Neural progenitor cell (in vitro differentiated cells): ENCODE measurements at regions not wholly inside any gene's neighbourhood (a gene's known extent, or its start where the extent isn't known, plus 50 kb on each side); places are given as distances from the start of the nearest gene placed in this dataset.

ENCODE experiments used
- DNase-seq: peaks from one replicate; pipeline ENCODE4 v3.0.0-alpha.2; 2016; ENCODE audit warnings: low spot score
- H2AFZ ChIP-seq: fragments of 200-600 bp; sonication (generic); replicated peaks from 2 replicates; pipeline ENCODE4 v1.6.1; 2016; ENCODE audit warnings: antibody characterized with exemption
- H3F3A ChIP-seq: fragments of 200-600 bp; sonication (generic); 2 replicates; pipeline ENCODE4 v1.6.1; 2016; ENCODE audit warnings: antibody characterized with exemption, low read depth
- H3K27ac ChIP-seq: fragments of 200-600 bp; sonication (generic); 2 replicates; pipeline ENCODE4 v1.5.1; 2016; ENCODE audit warnings: mild to moderate bottlenecking
- H3K27me3 ChIP-seq: fragments of 200-600 bp; sonication (generic); 2 replicates; pipeline ENCODE4 v1.6.1; 2016; ENCODE audit warnings: mild to moderate bottlenecking, moderate library complexity
- H3K36me3 ChIP-seq: fragments of 200-600 bp; sonication (generic); 2 replicates; pipeline ENCODE4 v1.5.1; 2016
- H3K4me1 ChIP-seq: fragments of 200-600 bp; sonication (generic); 2 replicates; pipeline ENCODE4 v1.6.1; 2016; ENCODE audit warnings: mixed run types
- H3K4me2 ChIP-seq: fragments of 200-600 bp; sonication (generic); 2 replicates; pipeline ENCODE4 v1.6.1; 2016
- H3K4me3 ChIP-seq: fragments of 200-600 bp; sonication (generic); 2 replicates; pipeline ENCODE4 v1.5.1; 2016
- H3K79me2 ChIP-seq: fragments of 200-600 bp; sonication (generic); 2 replicates; pipeline ENCODE4 v1.6.1; 2016; ENCODE audit warnings: low read depth
- H3K9ac ChIP-seq: fragments of 200-600 bp; sonication (generic); 2 replicates; pipeline ENCODE4 v1.6.1; 2016
- H3K9me3 ChIP-seq: fragments of 200-600 bp; sonication (generic); 2 replicates; pipeline ENCODE4 v1.5.1; 2016; ENCODE audit warnings: low read depth
- H4K20me1 ChIP-seq: fragments of 200-600 bp; sonication (generic); 2 replicates; pipeline ENCODE4 v1.6.1; 2016; ENCODE audit warnings: low read depth
- H3K27ac Mint-ChIP-seq: 3 replicates; pipeline ENCODE4 v1.8.0; 2021; ENCODE audit warnings: mixed read lengths
- H3K27me3 Mint-ChIP-seq: 2 replicates; pipeline ENCODE4 v1.8.0; 2022; ENCODE audit warnings: low read depth, mild to moderate bottlenecking, inconsistent platforms, moderate library complexity, mixed read lengths; ENCODE audit not compliant: insufficient read depth
- H3K36me3 Mint-ChIP-seq: 3 replicates; pipeline ENCODE4 v1.8.0; 2021; ENCODE audit warnings: mixed read lengths
- H3K4me1 Mint-ChIP-seq: 3 replicates; pipeline ENCODE4 v1.8.0; 2021; ENCODE audit warnings: mixed read lengths
- H3K4me3 Mint-ChIP-seq: 3 replicates; pipeline ENCODE4 v1.8.0; 2021; ENCODE audit warnings: mild to moderate bottlenecking, moderate library complexity, mixed read lengths
- H3K9me3 Mint-ChIP-seq: 3 replicates; pipeline ENCODE4 v1.8.0; 2020; ENCODE audit warnings: mixed read lengths
- EZH2 ChIP-seq: fragments of 200-600 bp; sonication (generic); IDR thresholded peaks from 2 replicates; pipeline ENCODE4 v1.6.1; 2017; ENCODE audit warnings: antibody characterized with exemption, mild to moderate bottlenecking, moderate library complexity
- EZH2phosphoT487 ChIP-seq: fragments of 200-600 bp; sonication (generic); IDR thresholded peaks from 2 replicates; pipeline ENCODE4 v1.6.1; 2017; ENCODE audit warnings: antibody characterized with exemption
- TF ChIP-seq, protein P1 (sequence below): fragments of 200-600 bp; sonication (generic); IDR thresholded peaks from 2 replicates; pipeline ENCODE4 v1.5.1; 2017; ENCODE audit warnings: antibody characterized with exemption, mild to moderate bottlenecking

DNA sequence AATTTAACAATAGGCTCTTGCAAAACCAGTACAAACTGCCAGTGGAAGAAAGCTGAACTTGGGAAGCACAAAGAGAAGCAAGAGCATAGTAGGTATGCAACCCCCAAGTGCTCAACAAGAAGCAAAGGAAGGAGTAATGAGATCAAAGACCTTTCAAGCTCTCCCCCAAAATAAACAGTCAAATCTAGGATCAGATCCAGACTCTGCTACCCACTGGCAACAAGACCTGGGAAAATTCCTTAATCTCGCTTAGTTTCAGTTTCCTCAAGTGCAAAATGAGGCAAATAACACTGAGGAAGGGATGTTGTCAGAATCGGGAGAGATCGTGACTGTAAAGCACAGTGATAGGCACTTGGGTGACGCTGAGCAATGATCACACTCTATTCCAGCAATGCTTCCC lies 329.2 kb downstream of the TNS1 start:
- no peak overlapping the region for H3K27ac ChIP-seq
- no peak overlapping the region for H3K9ac ChIP-seq
- no peak overlapping the region for H3K4me2 ChIP-seq
- H2AFZ ChIP-seq = no peak overlapping the region
- no peaks in the 10 kb centered on the region for H3K4me1 Mint-ChIP-seq
- H3K27ac Mint-ChIP-seq = no peak overlapping the region
- no peaks in the 10 kb centered on the region for H3K27me3 ChIP-seq
- H3K79me2 ChIP-seq = no peaks in the 10 kb centered on the region
- H3K4me1 ChIP-seq = no peaks in the 10 kb centered on the region
- H3K36me3 ChIP-seq = no peaks in the 10 kb centered on the region
- no peak for DNase-seq
- no peak overlapping the region for H3K4me3 Mint-ChIP-seq
- TF ChIP-seq EZH2phosphoT487 = no peak
- TF ChIP-seq, protein P1, sequence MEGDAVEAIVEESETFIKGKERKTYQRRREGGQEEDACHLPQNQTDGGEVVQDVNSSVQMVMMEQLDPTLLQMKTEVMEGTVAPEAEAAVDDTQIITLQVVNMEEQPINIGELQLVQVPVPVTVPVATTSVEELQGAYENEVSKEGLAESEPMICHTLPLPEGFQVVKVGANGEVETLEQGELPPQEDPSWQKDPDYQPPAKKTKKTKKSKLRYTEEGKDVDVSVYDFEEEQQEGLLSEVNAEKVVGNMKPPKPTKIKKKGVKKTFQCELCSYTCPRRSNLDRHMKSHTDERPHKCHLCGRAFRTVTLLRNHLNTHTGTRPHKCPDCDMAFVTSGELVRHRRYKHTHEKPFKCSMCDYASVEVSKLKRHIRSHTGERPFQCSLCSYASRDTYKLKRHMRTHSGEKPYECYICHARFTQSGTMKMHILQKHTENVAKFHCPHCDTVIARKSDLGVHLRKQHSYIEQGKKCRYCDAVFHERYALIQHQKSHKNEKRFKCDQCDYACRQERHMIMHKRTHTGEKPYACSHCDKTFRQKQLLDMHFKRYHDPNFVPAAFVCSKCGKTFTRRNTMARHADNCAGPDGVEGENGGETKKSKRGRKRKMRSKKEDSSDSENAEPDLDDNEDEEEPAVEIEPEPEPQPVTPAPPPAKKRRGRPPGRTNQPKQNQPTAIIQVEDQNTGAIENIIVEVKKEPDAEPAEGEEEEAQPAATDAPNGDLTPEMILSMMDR = no peak
- TF ChIP-seq EZH2 = no peak
- H3F3A ChIP-seq = no peaks in the 10 kb centered on the region
- no peaks in the 10 kb centered on the region for H4K20me1 ChIP-seq
- no peaks in the 10 kb centered on the region for H3K9me3 ChIP-seq
- no peak overlapping the region for H3K4me3 ChIP-seq
- H3K36me3 Mint-ChIP-seq = no peaks in the 10 kb centered on the region
- H3K9me3 Mint-ChIP-seq = peaks cover 4% of the 10 kb centered on the region
- no peaks in the 10 kb centered on the region for H3K27me3 Mint-ChIP-seq

GRCh38 chr2:217672472-217672871 lies 330.3 kb downstream of the TNS1 start:
- Histone ChIP-seq H3K4me3 (no peak overlapping the region), H3K27ac (no peak overlapping the region), H3K79me2 (no peaks in the 10 kb centered on the region), H3K4me1 (no peaks in the 10 kb centered on the region), H3K4me2 (no peak overlapping the region), H2AFZ (no peak overlapping the region), H3K9me3 (no peaks in the 10 kb centered on the region), H4K20me1 (no peaks in the 10 kb centered on the region), H3F3A (no peaks in the 10 kb centered on the region), H3K36me3 (no peaks in the 10 kb centered on the region), H3K9ac (no peak overlapping the region), H3K27me3 (no peaks in the 10 kb centered on the region)
- Mint-ChIP-seq H3K4me3 (no peak overlapping the region), H3K36me3 (no peaks in the 10 kb centered on the region), H3K27ac (no peak overlapping the region), H3K27me3 (no peaks in the 10 kb centered on the region), H3K9me3 (peaks cover 4% of the 10 kb centered on the region), H3K4me1 (no peaks in the 10 kb centered on the region)
- no peak for TF ChIP-seq EZH2phosphoT487
- TF ChIP-seq, protein P1 = no peak
- no peak for DNase-seq

GRCh38 chr2:217671871-217672270 lies 330.9 kb downstream of the TNS1 start:
- Mint-ChIP-seq H3K27me3 (no peaks in the 10 kb centered on the region), H3K4me3 (no peak overlapping the region)

More at GRCh38 chr2:217671871-217672270, 330.9 kb downstream of the TNS1 start:
- H3K27me3 ChIP-seq = no peaks in the 10 kb centered on the region
- H3F3A ChIP-seq = no peaks in the 10 kb centered on the region
- no peak overlapping the region for H3K27ac ChIP-seq
- no peak for DNase-seq
- no peaks in the 10 kb centered on the region for H3K79me2 ChIP-seq
- Mint-ChIP-seq H3K4me1 (no peaks in the 10 kb centered on the region), H3K9me3 (peaks cover 4% of the 10 kb centered on the region), H3K36me3 (no peaks in the 10 kb centered on the region), H3K27ac (no peak overlapping the region)
- no peak overlapping the region for H3K9ac ChIP-seq
- H3K4me3 ChIP-seq = no peak overlapping the region
- TF ChIP-seq, protein P1 = no peak
- no peak for TF ChIP-seq EZH2phosphoT487
- TF ChIP-seq EZH2 = no peak
- H2AFZ ChIP-seq = no peak overlapping the region
- no peak overlapping the region for H3K4me2 ChIP-seq
- H3K4me1 ChIP-seq = no peaks in the 10 kb centered on the region
- no peaks in the 10 kb centered on the region for H3K36me3 ChIP-seq
- no peaks in the 10 kb centered on the region for H3K9me3 ChIP-seq
- H4K20me1 ChIP-seq = no peaks in the 10 kb centered on the region
